GM23248 (cell line): ENCODE measurements at regions not wholly inside any gene's neighbourhood (a gene's known extent, or its start where the extent isn't known, plus 50 kb on each side); places are given as distances from the start of the nearest gene placed in this dataset.

Source experiments
- EZH2 ChIP-seq: fragments of 200-600 bp; sonication (generic); IDR thresholded peaks from 2 replicates; pipeline ENCODE4 v1.6.1; 2018; ENCODE audit warnings: antibody characterized with exemption, mild to moderate bottlenecking; ENCODE audit not compliant: insufficient read depth, poor library complexity, severe bottlenecking
- EZH2phosphoT487 ChIP-seq: fragments of 200-600 bp; sonication (generic); IDR thresholded peaks from 2 replicates; pipeline ENCODE4 v1.6.1; 2018; ENCODE audit warnings: antibody characterized with exemption, moderate library complexity, mild to moderate bottlenecking, low read depth; ENCODE audit not compliant: insufficient read depth

- TF ChIP-seq EZH2 (no peak), EZH2phosphoT487 (no peak)
Measured at GRCh38 chr18:45379903-45380302, 235.4 kb upstream of the SLC14A2 start.
